Heart left ventricle (tissue), 16 donors: ENCODE measurements at regions not wholly inside any gene's neighbourhood (a gene's known extent, or its start where the extent isn't known, plus 50 kb on each side); places are given as distances from the start of the nearest gene placed in this dataset.

ENCODE experiments used
- ATAC-seq, 4 donors: fragments of 200-7000 bp; cut with Tn5 transposase; one replicate each; pipeline ENCODE4 v1.9.1; 2020 to 2022; ENCODE audit warnings: moderate library complexity in 4 of 4, mild to moderate bottlenecking in 3 of 4, moderate number of reproducible peaks in 1 of 4
- DNase-seq, 5 donors: peaks; one replicate each; pipeline ENCODE4 v3.0.0-alpha.2; 2020
- H3K27ac ChIP-seq, 12 donors: fragments of 200-600 bp; sonication (generic) in 4 of 12; one replicate each; pipeline versions ENCODE4 v1.5.0 to v1.8.0; 2016 to 2022; ENCODE audit warnings: mild to moderate bottlenecking in 2 of 12
- H3K27me3 ChIP-seq, 9 donors: fragments of 200-600 bp; sonication (generic) in 2 of 9; one replicate each; pipeline versions ENCODE4 v1.5.1 to v1.8.0; 2016 to 2022; ENCODE audit warnings: mild to moderate bottlenecking in 3 of 9
- H3K36me3 ChIP-seq, 9 donors: fragments of 200-600 bp; sonication (generic) in 2 of 9; one replicate each; pipeline versions ENCODE4 v1.5.0 to v1.8.0; 2018 to 2022; ENCODE audit warnings: mild to moderate bottlenecking in 2 of 9
- H3K4me1 ChIP-seq, 12 donors: fragments of 200-600 bp; sonication (generic) in 4 of 12; one replicate each; pipeline versions ENCODE4 v1.5.0 to v1.8.0; 2016 to 2022; ENCODE audit warnings: mild to moderate bottlenecking in 3 of 12
- H3K4me3 ChIP-seq, 12 donors: fragments of 200-600 bp; sonication (generic) in 4 of 12; one replicate each; pipeline versions ENCODE4 v1.5.0 to v1.8.0; 2017 to 2022; ENCODE audit warnings: mild to moderate bottlenecking in 9 of 12, moderate library complexity in 4 of 12
- H3K9me3 ChIP-seq, 12 donors: fragments of 200-600 bp; sonication (generic) in 4 of 12; one replicate each; pipeline versions ENCODE4 v1.5.0 to v1.8.0; 2016 to 2022; ENCODE audit warnings: mild to moderate bottlenecking in 1 of 12
- POLR2A ChIP-seq, 2 donors: fragments of 450-650 bp; IDR thresholded peaks; one replicate each; pipeline ENCODE4 v1.6.1; 2017; ENCODE audit warnings: antibody characterized with exemption in 2 of 2, mild to moderate bottlenecking in 2 of 2, moderate library complexity in 2 of 2
- WGBS, 4 donors: extraction: QIAGEN DNeasy Blood & Tissue Kit in 2 of 4; methylation state at CpG; one replicate each; pipeline versions ENCODE4 v1.1.5 to v1.1.7; 2013 to 2018; 5-methylcytosine and 5-hydroxymethylcytosine counted together
- intact Hi-C, 10 donors: fragments of 100-400 bp; cut with DNase I; formaldehyde crosslinking; loops; one replicate each; pipeline versions ENCODE4 v1.11.1 to v1.14.2; 2022
- TF ChIP-seq, protein P1 (sequence below), 12 donors: fragments of 200-600 bp; sonication (generic) in 4 of 12; IDR thresholded peaks; one replicate each; pipeline versions ENCODE4 v1.5.0 to v1.8.0; 2018 to 2022; ENCODE audit warnings: antibody characterized with exemption in 12 of 12, mild to moderate bottlenecking in 5 of 12
- donor health status: ischemic (EF 13 %, LVEDD 7.1; RV severe dilation, severe dysfunction).
- donor health status: healthy with polysubstance abuse.
- donor health status: DM: no; HTN: yes; CAD: no.
- donor health status: DM: no; HTN: no; CAD: no.
- donor health status: ischemic (EF 25% LVEDD 6.9; RV normal size, moderate dysfunction).
- donor health status: ischemic (EF 25% LVEDD 5.7; RV mildly dilated, moderate dysfunction).
- donor health status: healthy.
- donor health status: DM: yes; HTN: yes; CAD: no.
- donor health status: ischemic (EF 35%, LVEDD 5.7; RV mildly dilated, moderate dysfunction).
- donor health status: nonischemic (EF 11% LVEDD 7.7; RV severe dilation, severe dysfunction).
- donor health status: DM: yes; HTN: yes; CAD: no.
- donor health status: PGD.
- donor health status: ischemic (EF 29% LVEDD 5.4; RV normal size, mild dysfunction).
- donor health status: nonischemic (EF 23%, LVEDD 6.1; RV moderate dilation, normal function).

DNA sequence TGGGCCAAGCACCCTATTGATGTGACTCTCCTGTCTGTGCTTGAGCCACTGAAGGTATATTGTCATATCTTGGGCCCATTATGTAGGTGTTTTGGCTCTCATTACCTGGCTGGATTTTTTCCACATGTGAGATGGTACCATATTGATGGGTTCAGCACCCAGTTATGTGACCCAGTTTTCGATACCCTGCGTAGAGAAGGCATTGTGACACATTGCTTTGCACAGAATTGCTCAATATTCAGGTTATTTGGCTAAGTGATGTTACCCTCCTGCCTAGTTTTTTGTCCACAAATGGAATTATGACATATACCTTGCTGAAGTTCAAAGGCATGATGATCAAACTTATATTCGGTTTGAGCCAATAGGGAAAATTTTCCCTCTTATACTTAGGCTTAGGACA is 1007.3 kb upstream of the TSPY4 start:
- ATAC-seq (no peak), DNase-seq (no peak)
- H3K27ac ChIP-seq = no peak overlapping the region
- no peak for TF ChIP-seq POLR2A (IDR thresholded peaks at IDR 0.05)
- TF ChIP-seq, protein P1, sequence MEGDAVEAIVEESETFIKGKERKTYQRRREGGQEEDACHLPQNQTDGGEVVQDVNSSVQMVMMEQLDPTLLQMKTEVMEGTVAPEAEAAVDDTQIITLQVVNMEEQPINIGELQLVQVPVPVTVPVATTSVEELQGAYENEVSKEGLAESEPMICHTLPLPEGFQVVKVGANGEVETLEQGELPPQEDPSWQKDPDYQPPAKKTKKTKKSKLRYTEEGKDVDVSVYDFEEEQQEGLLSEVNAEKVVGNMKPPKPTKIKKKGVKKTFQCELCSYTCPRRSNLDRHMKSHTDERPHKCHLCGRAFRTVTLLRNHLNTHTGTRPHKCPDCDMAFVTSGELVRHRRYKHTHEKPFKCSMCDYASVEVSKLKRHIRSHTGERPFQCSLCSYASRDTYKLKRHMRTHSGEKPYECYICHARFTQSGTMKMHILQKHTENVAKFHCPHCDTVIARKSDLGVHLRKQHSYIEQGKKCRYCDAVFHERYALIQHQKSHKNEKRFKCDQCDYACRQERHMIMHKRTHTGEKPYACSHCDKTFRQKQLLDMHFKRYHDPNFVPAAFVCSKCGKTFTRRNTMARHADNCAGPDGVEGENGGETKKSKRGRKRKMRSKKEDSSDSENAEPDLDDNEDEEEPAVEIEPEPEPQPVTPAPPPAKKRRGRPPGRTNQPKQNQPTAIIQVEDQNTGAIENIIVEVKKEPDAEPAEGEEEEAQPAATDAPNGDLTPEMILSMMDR (IDR thresholded peaks at IDR 0.05) = no peak
- no peaks in the 10 kb centered on the region for H3K36me3 ChIP-seq
- intact Hi-C loops = no loop called here
- 50 to 65% methylated on average over 3 of the region's 3 CpGs; no CpG with 5 or more reads in 2 of the 4 donors for WGBS, 4 donors
- no peaks in the 10 kb centered on the region for H3K4me1 ChIP-seq
- H3K27me3 ChIP-seq = no peaks in the 10 kb centered on the region
- H3K9me3 ChIP-seq = no peaks in the 10 kb centered on the region
- no peak overlapping the region for H3K4me3 ChIP-seq

DNA sequence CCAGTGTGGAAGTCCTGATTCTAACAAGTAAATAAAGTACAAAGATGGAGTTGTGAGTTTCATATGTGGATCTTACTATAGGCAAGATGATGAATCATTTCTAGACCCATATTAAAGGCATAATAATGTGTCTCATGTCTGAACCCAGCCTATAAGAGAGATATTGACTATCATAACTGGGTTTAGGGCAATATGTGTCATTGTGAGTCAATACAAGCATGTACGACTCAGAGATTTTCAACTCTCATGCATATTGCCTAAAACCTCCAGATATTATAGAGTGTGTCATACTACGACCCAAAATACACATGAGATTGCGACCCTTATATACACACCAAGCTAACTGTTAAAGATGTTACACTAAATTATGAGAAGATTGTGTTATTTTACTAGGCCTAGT is 1003.9 kb upstream of the TSPY4 start:
- Histone ChIP-seq H3K4me3 (no peak overlapping the region), H3K36me3 (no peaks in the 10 kb centered on the region), H3K9me3 (no peaks in the 10 kb centered on the region), H3K27me3 (no peaks in the 10 kb centered on the region), H3K27ac (no peak overlapping the region), H3K4me1 (no peaks in the 10 kb centered on the region)
- ATAC-seq = no peak
- WGBS, 4 donors = 59 to 63% methylated on average over 3 of the region's 3 CpGs; no CpG with 5 or more reads in 2 of the 4 donors
- TF ChIP-seq, protein P1 (IDR thresholded peaks at IDR 0.05) = no peak
- no peak for TF ChIP-seq POLR2A (IDR thresholded peaks at IDR 0.05)
- intact Hi-C loops = no loop called here
- DNase-seq = no peak

DNA sequence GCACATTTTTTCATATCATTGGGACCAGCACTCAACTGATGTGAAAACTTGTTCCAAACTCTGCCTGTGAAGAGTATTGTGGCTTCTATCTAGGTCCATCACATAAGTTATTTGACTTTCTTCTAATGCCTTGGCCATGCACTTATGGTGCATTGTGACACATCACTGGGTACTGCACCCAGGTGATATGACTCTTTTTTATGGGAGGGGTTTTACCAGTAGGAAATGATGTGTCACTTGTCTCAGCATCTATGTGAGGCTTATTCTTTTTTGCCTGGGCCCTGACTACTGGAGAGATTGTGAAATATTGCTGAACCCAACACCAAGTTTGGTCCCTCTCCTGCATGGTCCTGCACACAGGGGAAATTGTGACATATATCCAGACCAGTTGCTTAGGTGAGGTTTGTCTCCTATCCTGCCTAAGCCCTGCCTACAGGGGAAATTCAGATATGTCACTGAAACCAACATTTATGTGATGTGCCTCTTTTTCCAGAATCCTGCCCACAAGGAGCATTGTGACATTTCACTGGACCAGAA is 1001.9 kb upstream of the TSPY4 start:
- DNase-seq (no peak), ATAC-seq (no peak)
- Histone ChIP-seq H3K27me3 (no peaks in the 10 kb centered on the region), H3K4me3 (no peak overlapping the region), H3K36me3 (no peaks in the 10 kb centered on the region), H3K9me3 (no peaks in the 10 kb centered on the region), H3K27ac (no peak overlapping the region), H3K4me1 (no peaks in the 10 kb centered on the region)
- intact Hi-C loops = no loop called here
- TF ChIP-seq POLR2A (IDR thresholded peaks at IDR 0.05) = no peak
- TF ChIP-seq, protein P1 (IDR thresholded peaks at IDR 0.05) = no peak

DNA sequence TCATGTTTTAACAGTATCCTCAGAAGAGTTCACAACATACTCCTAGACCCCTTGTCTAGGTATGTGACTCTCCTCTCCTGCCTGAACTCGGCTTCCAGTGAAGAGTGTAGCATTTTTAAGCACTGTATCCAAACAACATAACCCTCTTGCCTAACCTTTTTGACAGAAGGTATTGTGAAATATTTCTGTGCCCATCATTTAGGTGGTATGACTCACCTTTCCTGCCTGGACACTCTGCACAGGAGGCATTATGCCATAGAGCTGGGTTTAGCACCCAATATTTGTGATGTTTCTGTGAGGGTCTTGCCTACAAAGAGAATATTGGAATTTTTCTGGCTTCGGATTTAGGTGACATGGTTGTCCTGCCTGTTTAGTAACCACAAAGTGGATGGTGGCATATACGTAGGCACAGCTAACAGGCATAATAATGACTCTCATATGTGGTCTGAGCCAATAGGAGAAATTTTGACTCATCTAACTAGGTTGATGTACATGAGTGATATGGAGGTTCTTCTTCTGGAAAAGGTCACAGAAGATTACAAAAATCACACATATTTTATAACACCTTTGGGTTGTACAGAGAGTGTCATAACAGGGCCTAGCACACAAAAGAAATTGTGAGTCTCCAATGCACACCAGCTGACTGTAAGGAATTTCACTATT is 1001.0 kb upstream of the TSPY4 start:
- H3K4me3 ChIP-seq = no peak overlapping the region
- intact Hi-C loops = no loop called here
- no peaks in the 10 kb centered on the region for H3K9me3 ChIP-seq
- no peak for ATAC-seq
- DNase-seq = no peak
- no peaks in the 10 kb centered on the region for H3K27me3 ChIP-seq
- no peak for TF ChIP-seq POLR2A (IDR thresholded peaks at IDR 0.05)
- TF ChIP-seq, protein P1 (IDR thresholded peaks at IDR 0.05) = no peak
- 41 to 48% methylated on average over 3 of the region's 3 CpGs; no CpG with 5 or more reads in 2 of the 4 donors for WGBS, 4 donors
- H3K4me1 ChIP-seq = no peaks in the 10 kb centered on the region
- H3K27ac ChIP-seq = no peak overlapping the region
- H3K36me3 ChIP-seq = no peaks in the 10 kb centered on the region
